AG10803 (cell line): ENCODE measurements at regions not wholly inside any gene's neighbourhood (a gene's known extent, or its start where the extent isn't known, plus 50 kb on each side); places are given as distances from the start of the nearest gene placed in this dataset.

ENCODE experiments used
- DNase-seq: peaks from one replicate; pipeline ENCODE4 v3.0.0; 2010; ENCODE audit warnings: low read depth
- H3K4me3 ChIP-seq: 2 replicates; pipeline ENCODE4 v1.5.1; 2011; ENCODE audit warnings: mild to moderate bottlenecking, low read length, control low read depth
- TF ChIP-seq, protein P1 (sequence below): conservative IDR thresholded peaks from 2 replicates; pipeline ENCODE4 v1.5.1; 2011; ENCODE audit warnings: mild to moderate bottlenecking, low read length, control low read depth, inconsistent platforms

DNA sequence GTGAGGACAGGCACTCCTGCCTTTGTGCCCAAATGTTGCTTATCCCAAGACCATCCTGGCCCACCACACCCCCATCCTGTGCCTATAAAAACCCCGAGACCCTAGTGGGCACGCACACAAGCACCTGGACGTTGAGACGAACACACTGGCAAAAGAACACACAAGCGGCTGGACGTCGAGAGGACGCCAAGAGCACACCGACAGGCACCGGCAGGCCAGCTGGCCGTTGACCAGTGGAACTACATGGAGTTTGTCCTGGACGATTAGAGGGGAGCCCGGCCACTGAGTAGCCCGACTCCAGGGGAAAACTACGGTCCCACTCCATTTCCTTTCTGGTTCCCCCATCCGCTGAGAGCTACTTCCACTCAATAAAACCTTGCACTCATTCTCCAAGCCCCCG lies 301.7 kb downstream of the PCDH10 start:
- DNase-seq, result no peak
- H3K4me3 ChIP-seq, result no peak overlapping the region
- TF ChIP-seq, protein P1, sequence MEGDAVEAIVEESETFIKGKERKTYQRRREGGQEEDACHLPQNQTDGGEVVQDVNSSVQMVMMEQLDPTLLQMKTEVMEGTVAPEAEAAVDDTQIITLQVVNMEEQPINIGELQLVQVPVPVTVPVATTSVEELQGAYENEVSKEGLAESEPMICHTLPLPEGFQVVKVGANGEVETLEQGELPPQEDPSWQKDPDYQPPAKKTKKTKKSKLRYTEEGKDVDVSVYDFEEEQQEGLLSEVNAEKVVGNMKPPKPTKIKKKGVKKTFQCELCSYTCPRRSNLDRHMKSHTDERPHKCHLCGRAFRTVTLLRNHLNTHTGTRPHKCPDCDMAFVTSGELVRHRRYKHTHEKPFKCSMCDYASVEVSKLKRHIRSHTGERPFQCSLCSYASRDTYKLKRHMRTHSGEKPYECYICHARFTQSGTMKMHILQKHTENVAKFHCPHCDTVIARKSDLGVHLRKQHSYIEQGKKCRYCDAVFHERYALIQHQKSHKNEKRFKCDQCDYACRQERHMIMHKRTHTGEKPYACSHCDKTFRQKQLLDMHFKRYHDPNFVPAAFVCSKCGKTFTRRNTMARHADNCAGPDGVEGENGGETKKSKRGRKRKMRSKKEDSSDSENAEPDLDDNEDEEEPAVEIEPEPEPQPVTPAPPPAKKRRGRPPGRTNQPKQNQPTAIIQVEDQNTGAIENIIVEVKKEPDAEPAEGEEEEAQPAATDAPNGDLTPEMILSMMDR, result no peak

- TF ChIP-seq, protein P1, result no peak
- DNase-seq, result no peak
- no peak overlapping the region for H3K4me3 ChIP-seq
These were observed 291.3 kb downstream of the PCDH10 start for GRCh38 chr4:133440404-133440803.

- H3K4me3 ChIP-seq, result no peak overlapping the region
- TF ChIP-seq, protein P1, result no peak
- no peak for DNase-seq
These were observed 290.7 kb downstream of the PCDH10 start for GRCh38 chr4:133439830-133440229.

- no peak for DNase-seq
- TF ChIP-seq, protein P1, result no peak
- no peak overlapping the region for H3K4me3 ChIP-seq
These were observed 275.5 kb downstream of the PCDH10 start for GRCh38 chr4:133424605-133425004.

GRCh38 chr4:133403913-133404312 lies 254.8 kb downstream of the PCDH10 start:
- TF ChIP-seq, protein P1, result no peak
- no peak for DNase-seq
- H3K4me3 ChIP-seq, result no peak overlapping the region

DNA sequence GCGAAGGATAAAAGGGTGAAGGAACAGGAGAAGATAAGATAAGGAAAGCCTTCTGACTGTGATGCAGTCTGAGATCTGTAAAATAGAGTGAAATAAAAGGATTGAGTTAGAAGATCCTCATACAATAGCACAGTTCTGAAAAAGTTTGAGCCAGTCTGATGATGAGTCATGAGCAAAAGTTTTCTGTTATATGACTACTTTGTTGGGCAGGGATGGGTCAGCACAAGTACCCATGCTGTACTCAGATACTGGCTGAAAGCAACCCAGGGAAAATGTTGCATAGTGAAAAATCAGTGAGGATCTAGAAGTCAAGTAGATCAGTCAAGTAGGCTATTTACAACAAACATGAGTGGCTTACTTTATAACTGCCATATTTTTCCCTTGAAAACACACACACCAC lies 253.5 kb downstream of the PCDH10 start:
- H3K4me3 ChIP-seq, result no peak overlapping the region
- TF ChIP-seq, protein P1, result no peak
- no peak for DNase-seq

- H3K4me3 ChIP-seq, result no peak overlapping the region
- DNase-seq, result no peak
- TF ChIP-seq, protein P1, result no peak
These were observed 246.0 kb downstream of the PCDH10 start for GRCh38 chr4:133394971-133395627.
